ENCODE measurements at regions not wholly inside any gene's neighbourhood (a gene's known extent, or its start where the extent isn't known, plus 50 kb on each side); places are given as distances from the start of the nearest gene placed in this dataset.

- TF ChIP-seq CTCF (conservative IDR thresholded peaks at IDR 0.05; ENCODE audit: low read length), result no peak
- no peak for TF ChIP-seq EZH2phosphoT487 (IDR thresholded peaks at IDR 0.05; ENCODE audit: borderline replicate concordance, low read depth, low read length)
Observed at GRCh38 chr9:120337131-120337530, 242.8 kb downstream of the CDK5RAP2 start.

Data from OCI-LY7 (cell line).